Gastroesophageal sphincter (tissue), 3 donors: ENCODE measurements at regions not wholly inside any gene's neighbourhood (a gene's known extent, or its start where the extent isn't known, plus 50 kb on each side); places are given as distances from the start of the nearest gene placed in this dataset.

ENCODE experiments used
- EP300 ChIP-seq: sonication (generic); formaldehyde crosslinking; IDR thresholded peaks from one replicate; pipeline ENCODE4 v1.6.1; 2017; ENCODE audit warnings: antibody characterized with exemption, mild to moderate bottlenecking
- POLR2A ChIP-seq, 2 donors: fragments of 450-650 bp; IDR thresholded peaks; one replicate each; pipeline ENCODE4 v1.6.1; 2017; ENCODE audit warnings: antibody characterized with exemption in 2 of 2, mild to moderate bottlenecking in 2 of 2, moderate library complexity in 1 of 2
- POLR2AphosphoS5 ChIP-seq: sonication (generic); formaldehyde crosslinking; IDR thresholded peaks from one replicate; pipeline ENCODE4 v1.6.1; 2017; ENCODE audit warnings: antibody characterized with exemption
- TF ChIP-seq, protein P1 (sequence below), 4 experiments: fragments of 200-600 bp in 2 of 4; fragments of 450-650 bp in 2 of 4; sonication (generic) in 1 of 4; IDR thresholded peaks; one replicate each; pipeline ENCODE4 v1.5.1; 2017 to 2019; ENCODE audit warnings: antibody characterized with exemption in 4 of 4, mild to moderate bottlenecking in 2 of 4, moderate library complexity in 2 of 4

- TF ChIP-seq, protein P1, sequence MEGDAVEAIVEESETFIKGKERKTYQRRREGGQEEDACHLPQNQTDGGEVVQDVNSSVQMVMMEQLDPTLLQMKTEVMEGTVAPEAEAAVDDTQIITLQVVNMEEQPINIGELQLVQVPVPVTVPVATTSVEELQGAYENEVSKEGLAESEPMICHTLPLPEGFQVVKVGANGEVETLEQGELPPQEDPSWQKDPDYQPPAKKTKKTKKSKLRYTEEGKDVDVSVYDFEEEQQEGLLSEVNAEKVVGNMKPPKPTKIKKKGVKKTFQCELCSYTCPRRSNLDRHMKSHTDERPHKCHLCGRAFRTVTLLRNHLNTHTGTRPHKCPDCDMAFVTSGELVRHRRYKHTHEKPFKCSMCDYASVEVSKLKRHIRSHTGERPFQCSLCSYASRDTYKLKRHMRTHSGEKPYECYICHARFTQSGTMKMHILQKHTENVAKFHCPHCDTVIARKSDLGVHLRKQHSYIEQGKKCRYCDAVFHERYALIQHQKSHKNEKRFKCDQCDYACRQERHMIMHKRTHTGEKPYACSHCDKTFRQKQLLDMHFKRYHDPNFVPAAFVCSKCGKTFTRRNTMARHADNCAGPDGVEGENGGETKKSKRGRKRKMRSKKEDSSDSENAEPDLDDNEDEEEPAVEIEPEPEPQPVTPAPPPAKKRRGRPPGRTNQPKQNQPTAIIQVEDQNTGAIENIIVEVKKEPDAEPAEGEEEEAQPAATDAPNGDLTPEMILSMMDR (IDR thresholded peaks at IDR 0.05) = no peak
- TF ChIP-seq POLR2A (IDR thresholded peaks at IDR 0.05) (no peak), EP300 (no peak), POLR2AphosphoS5 (no peak)
Measured at GRCh38 chr6:92008757-92009502, 1410.4 kb downstream of the EPHA7 start.
